Uterus (tissue), 3 donors: ENCODE measurements at regions not wholly inside any gene's neighbourhood (a gene's known extent, or its start where the extent isn't known, plus 50 kb on each side); places are given as distances from the start of the nearest gene placed in this dataset.

ENCODE experiments used
- DNase-seq, 2 donors: peaks; one replicate each; pipeline ENCODE4 v3.0.0-alpha.2; 2019 to 2020
- H3K27ac ChIP-seq, 2 donors: fragments of 200-600 bp; sonication (generic); 1 replicate in 1 of 2; 2 replicates in 1 of 2; pipeline ENCODE4 v1.5.1; 2016 to 2018
- H3K27me3 ChIP-seq, 2 donors: fragments of 200-600 bp; sonication (generic); one replicate each; pipeline ENCODE4 v1.5.1; 2018 to 2019; ENCODE audit warnings: control low read depth in 1 of 2
- H3K36me3 ChIP-seq, 2 donors: fragments of 200-600 bp; sonication (generic); one replicate each; pipeline ENCODE4 v1.5.1; 2019; ENCODE audit warnings: control low read depth in 1 of 2
- H3K4me1 ChIP-seq, 2 donors: fragments of 200-600 bp; sonication (generic); one replicate each; pipeline ENCODE4 v1.5.1; 2018 to 2019; ENCODE audit warnings: control low read depth in 1 of 2
- H3K4me3 ChIP-seq, 2 donors: fragments of 200-600 bp; sonication (generic); 1 replicate in 1 of 2; 2 replicates in 1 of 2; pipeline ENCODE4 v1.5.1; 2018 to 2019; ENCODE audit warnings: mild to moderate bottlenecking in 1 of 2
- H3K9me3 ChIP-seq, 2 donors: fragments of 200-600 bp; sonication (generic); one replicate each; pipeline ENCODE4 v1.5.1; 2019; ENCODE audit warnings: control low read depth in 1 of 2
- CTCF ChIP-seq, 4 experiments: fragments of 200-600 bp in 2 of 4; fragments of 450-650 bp in 2 of 4; sonication (generic) in 2 of 4; IDR thresholded peaks; one replicate each; pipeline ENCODE4 v1.5.1; 2016 to 2019; ENCODE audit warnings: antibody characterized with exemption in 4 of 4, mild to moderate bottlenecking in 2 of 4, moderate library complexity in 1 of 4
- POLR2A ChIP-seq, 2 donors: fragments of 450-650 bp; IDR thresholded peaks; one replicate each; pipeline ENCODE4 v1.6.1; 2016; ENCODE audit warnings: antibody characterized with exemption in 2 of 2, mild to moderate bottlenecking in 1 of 2, moderate library complexity in 1 of 2
- intact Hi-C: fragments of 100-400 bp; cut with DNase I; formaldehyde crosslinking; loops from one replicate; pipeline ENCODE4 v1.15.1; 2023; ENCODE audit warnings: low total_unique reads
- donor health status: DM: yes; HTN: yes; CAD: no.

- no peak overlapping the region for H3K27ac ChIP-seq
- H3K36me3 ChIP-seq = no peaks in the 10 kb centered on the region
- no peaks in the 10 kb centered on the region for H3K4me1 ChIP-seq
- no peak overlapping the region for H3K4me3 ChIP-seq
- DNase-seq = no peak
- no peaks in the 10 kb centered on the region for H3K9me3 ChIP-seq
- H3K27me3 ChIP-seq = no peaks in the 10 kb centered on the region
- intact Hi-C loops = no loop called here
- TF ChIP-seq CTCF (IDR thresholded peaks at IDR 0.05) (no peak), POLR2A (IDR thresholded peaks at IDR 0.05) (no peak)
Observed at GRCh38 chr6:1153696-1154245, 158.1 kb upstream of the FOXQ1 start.

- no peaks in the 10 kb centered on the region for H3K27me3 ChIP-seq
- TF ChIP-seq POLR2A (IDR thresholded peaks at IDR 0.05) (no peak), CTCF (IDR thresholded peaks at IDR 0.05) (no peak)
- H3K4me1 ChIP-seq = no peaks in the 10 kb centered on the region
- intact Hi-C loops = no loop called here
- H3K9me3 ChIP-seq = no peaks in the 10 kb centered on the region
- H3K36me3 ChIP-seq = no peaks in the 10 kb centered on the region
- no peak overlapping the region for H3K27ac ChIP-seq
- H3K4me3 ChIP-seq = no peak overlapping the region
- no peak for DNase-seq
Observed at GRCh38 chr6:1146500-1146899, 165.4 kb upstream of the FOXQ1 start.

GRCh38 chr6:1145768-1146218 is 166.1 kb upstream of the FOXQ1 start:
- no peak for TF ChIP-seq CTCF (IDR thresholded peaks at IDR 0.05)
- TF ChIP-seq POLR2A (IDR thresholded peaks at IDR 0.05) = no peak
- Histone ChIP-seq H3K4me1 (no peaks in the 10 kb centered on the region), H3K27ac (no peak overlapping the region), H3K27me3 (no peaks in the 10 kb centered on the region), H3K9me3 (no peaks in the 10 kb centered on the region), H3K4me3 (no peak overlapping the region), H3K36me3 (no peaks in the 10 kb centered on the region)
- intact Hi-C loops = no loop called here
- DNase-seq = no peak

GRCh38 chr6:1144842-1145767 is 166.8 kb upstream of the FOXQ1 start:
- no peak overlapping the region for H3K4me3 ChIP-seq
- no peak for DNase-seq

More at GRCh38 chr6:1144842-1145767, 166.8 kb upstream of the FOXQ1 start:
- Histone ChIP-seq H3K9me3 (no peaks in the 10 kb centered on the region), H3K36me3 (no peaks in the 10 kb centered on the region), H3K27ac (no peak overlapping the region), H3K27me3 (no peaks in the 10 kb centered on the region), H3K4me1 (no peaks in the 10 kb centered on the region)
- intact Hi-C loops = no loop called here
- no peak for TF ChIP-seq CTCF (IDR thresholded peaks at IDR 0.05)
- TF ChIP-seq POLR2A (IDR thresholded peaks at IDR 0.05) = no peak
